Calu3 (cell line): ENCODE measurements at regions not wholly inside any gene's neighbourhood (a gene's known extent, or its start where the extent isn't known, plus 50 kb on each side); places are given as distances from the start of the nearest gene placed in this dataset.

Experiments used
- BruUV-seq: library from RNA; stranded (reverse); fragments of 400-500 nt; replicated peaks from 2 replicates; lab custom pipeline; 2021; lab: Mats Ljungman, UMichigan
- CTCF ChIA-PET: fragments of 300-600 bp; sonication (Branson Sonifier 250); formaldehyde crosslinking; loops from one replicate; lab custom pipeline; 2022; ENCODE audit warnings: antibody characterized with exemption; lab: Charles Lee
- DNase-seq: peaks from one replicate; pipeline ENCODE4 v3.0.0; 2022
- H3K27ac Mint-ChIP-seq: one replicate; pipeline ENCODE4 v1.8.0; 2022; ENCODE audit warnings: mixed read lengths; ENCODE audit not compliant: unreplicated experiment
- H3K27me3 Mint-ChIP-seq: one replicate; pipeline ENCODE4 v1.8.0; 2022; ENCODE audit warnings: mixed read lengths; ENCODE audit not compliant: unreplicated experiment
- H3K36me3 Mint-ChIP-seq: one replicate; pipeline ENCODE4 v1.8.0; 2022; ENCODE audit warnings: mild to moderate bottlenecking, moderate library complexity, mixed read lengths; ENCODE audit not compliant: insufficient read depth, unreplicated experiment
- H3K4me1 Mint-ChIP-seq: one replicate; pipeline ENCODE4 v1.8.0; 2022; ENCODE audit warnings: mild to moderate bottlenecking, low read depth, mixed read lengths; ENCODE audit not compliant: unreplicated experiment
- H3K4me3 Mint-ChIP-seq: one replicate; pipeline ENCODE4 v1.8.0; 2022; ENCODE audit warnings: mild to moderate bottlenecking, low read depth, moderate library complexity, mixed read lengths; ENCODE audit not compliant: unreplicated experiment
- H3K9me3 Mint-ChIP-seq: one replicate; pipeline ENCODE4 v1.8.0; 2022; ENCODE audit warnings: low read depth, mixed read lengths; ENCODE audit not compliant: unreplicated experiment
- intact Hi-C: fragments of 100-400 bp; cut with micrococcal nuclease; formaldehyde crosslinking; loops from one replicate; pipeline ENCODE4 v1.10.0; 2022; ENCODE audit not compliant: unreplicated experiment
- TF ChIP-seq, protein P1 (sequence below): fragments of 200-600 bp; IDR thresholded peaks from one replicate; pipeline ENCODE4 v1.8.0; 2022; ENCODE audit warnings: antibody characterized with exemption; ENCODE audit not compliant: unreplicated experiment

DNA sequence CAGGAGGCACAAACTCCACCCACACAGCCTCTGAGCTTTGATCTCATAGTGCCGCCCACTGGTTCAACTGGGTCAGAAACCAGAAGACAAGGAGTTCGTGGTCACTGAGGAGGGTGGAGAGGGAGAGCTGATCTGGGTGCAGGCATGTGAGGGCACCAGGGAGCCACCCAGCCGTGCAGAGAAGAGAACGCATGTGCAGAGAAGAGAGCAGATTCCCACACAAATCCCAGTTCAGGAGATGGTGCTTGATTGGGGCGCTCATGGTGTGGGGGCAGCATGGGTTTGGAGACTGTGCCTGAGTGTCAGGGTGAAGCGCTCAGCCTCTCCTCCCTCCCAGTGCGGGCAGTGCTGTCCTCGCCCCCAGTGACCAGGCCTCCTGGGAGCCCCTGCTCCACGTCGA lies 375.2 kb upstream of the MYT1L start:
- Mint-ChIP-seq H3K4me3 (no peak overlapping the region), H3K27ac (no peak overlapping the region), H3K4me1 (no peaks in the 10 kb centered on the region), H3K36me3 (no peaks in the 10 kb centered on the region), H3K27me3 (no peaks in the 10 kb centered on the region), H3K9me3 (no peaks in the 10 kb centered on the region)
- intact Hi-C loops, result no loop called here
- TF ChIP-seq, protein P1, sequence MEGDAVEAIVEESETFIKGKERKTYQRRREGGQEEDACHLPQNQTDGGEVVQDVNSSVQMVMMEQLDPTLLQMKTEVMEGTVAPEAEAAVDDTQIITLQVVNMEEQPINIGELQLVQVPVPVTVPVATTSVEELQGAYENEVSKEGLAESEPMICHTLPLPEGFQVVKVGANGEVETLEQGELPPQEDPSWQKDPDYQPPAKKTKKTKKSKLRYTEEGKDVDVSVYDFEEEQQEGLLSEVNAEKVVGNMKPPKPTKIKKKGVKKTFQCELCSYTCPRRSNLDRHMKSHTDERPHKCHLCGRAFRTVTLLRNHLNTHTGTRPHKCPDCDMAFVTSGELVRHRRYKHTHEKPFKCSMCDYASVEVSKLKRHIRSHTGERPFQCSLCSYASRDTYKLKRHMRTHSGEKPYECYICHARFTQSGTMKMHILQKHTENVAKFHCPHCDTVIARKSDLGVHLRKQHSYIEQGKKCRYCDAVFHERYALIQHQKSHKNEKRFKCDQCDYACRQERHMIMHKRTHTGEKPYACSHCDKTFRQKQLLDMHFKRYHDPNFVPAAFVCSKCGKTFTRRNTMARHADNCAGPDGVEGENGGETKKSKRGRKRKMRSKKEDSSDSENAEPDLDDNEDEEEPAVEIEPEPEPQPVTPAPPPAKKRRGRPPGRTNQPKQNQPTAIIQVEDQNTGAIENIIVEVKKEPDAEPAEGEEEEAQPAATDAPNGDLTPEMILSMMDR, result no peak
- DNase-seq, result no peak
- CTCF ChIA-PET, result no interaction called here
- no TSS peak for BruUV-seq

DNA sequence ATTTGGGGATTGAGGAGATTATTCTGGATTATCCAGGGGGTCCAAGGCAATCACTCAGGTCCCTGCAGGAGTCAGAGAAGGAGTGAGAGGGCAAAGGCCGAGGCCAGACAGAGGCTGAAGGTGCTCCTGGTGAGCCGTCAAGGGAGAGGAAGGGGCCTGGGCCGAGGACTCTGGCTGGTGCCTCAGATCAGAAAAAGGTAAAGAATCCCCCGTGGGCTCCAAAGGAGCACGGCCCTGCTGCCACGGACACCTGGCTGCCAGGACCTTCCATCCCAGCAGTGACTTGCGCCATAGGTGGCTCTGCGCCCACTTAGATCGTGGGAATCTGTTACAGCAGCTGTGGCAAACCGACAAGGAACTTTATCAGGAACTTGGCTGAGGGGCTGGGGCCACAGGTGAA lies 374.8 kb upstream of the MYT1L start:
- no peak overlapping the region for H3K27ac Mint-ChIP-seq
- no TSS peak for BruUV-seq
- intact Hi-C loops, result no loop called here
- no peaks in the 10 kb centered on the region for H3K9me3 Mint-ChIP-seq
- TF ChIP-seq, protein P1, result no peak
- H3K4me3 Mint-ChIP-seq, result no peak overlapping the region
- CTCF ChIA-PET, result no interaction called here
- no peaks in the 10 kb centered on the region for H3K36me3 Mint-ChIP-seq
- no peak for DNase-seq
- no peaks in the 10 kb centered on the region for H3K4me1 Mint-ChIP-seq
- H3K27me3 Mint-ChIP-seq, result no peaks in the 10 kb centered on the region

DNA sequence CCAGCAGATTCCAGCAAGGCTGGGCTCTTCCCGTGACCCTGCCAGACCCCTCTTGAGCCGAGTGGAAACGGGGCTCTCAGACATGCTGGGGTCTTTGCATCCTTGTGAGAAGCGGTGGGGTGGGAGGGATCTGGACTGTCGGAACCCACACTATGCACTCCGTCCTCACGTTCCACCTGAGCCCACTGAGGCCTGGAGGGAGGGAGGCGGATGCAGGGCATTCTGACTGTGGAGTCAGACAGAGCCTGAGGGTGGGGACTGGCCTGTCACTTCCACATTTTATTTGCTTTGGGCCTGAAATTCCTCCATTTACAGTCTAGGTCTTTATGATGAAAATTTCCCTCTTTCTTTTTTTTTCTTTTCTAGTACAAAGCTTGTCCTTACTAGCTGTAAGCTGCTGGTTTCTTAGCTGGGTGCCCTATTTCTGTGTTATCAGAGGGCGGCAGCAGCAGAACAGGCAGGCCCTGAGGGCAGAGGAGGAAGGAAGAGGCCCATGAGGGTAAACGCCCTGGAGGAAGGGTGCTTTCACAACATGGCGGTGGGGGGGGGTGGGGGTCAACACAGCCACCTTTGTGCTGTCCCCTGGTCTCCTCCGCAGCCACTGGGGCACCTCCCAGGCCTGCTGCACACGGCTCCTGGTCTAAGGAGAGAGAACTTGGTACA lies 373.5 kb upstream of the MYT1L start:
- Mint-ChIP-seq H3K27me3 (no peaks in the 10 kb centered on the region), H3K4me1 (no peaks in the 10 kb centered on the region), H3K4me3 (no peak overlapping the region), H3K27ac (no peak overlapping the region), H3K36me3 (no peaks in the 10 kb centered on the region), H3K9me3 (no peaks in the 10 kb centered on the region)
- intact Hi-C loops, result no loop called here
- TF ChIP-seq, protein P1, result no peak
- CTCF ChIA-PET, result no interaction called here
- no TSS peak for BruUV-seq
- no peak for DNase-seq

DNA sequence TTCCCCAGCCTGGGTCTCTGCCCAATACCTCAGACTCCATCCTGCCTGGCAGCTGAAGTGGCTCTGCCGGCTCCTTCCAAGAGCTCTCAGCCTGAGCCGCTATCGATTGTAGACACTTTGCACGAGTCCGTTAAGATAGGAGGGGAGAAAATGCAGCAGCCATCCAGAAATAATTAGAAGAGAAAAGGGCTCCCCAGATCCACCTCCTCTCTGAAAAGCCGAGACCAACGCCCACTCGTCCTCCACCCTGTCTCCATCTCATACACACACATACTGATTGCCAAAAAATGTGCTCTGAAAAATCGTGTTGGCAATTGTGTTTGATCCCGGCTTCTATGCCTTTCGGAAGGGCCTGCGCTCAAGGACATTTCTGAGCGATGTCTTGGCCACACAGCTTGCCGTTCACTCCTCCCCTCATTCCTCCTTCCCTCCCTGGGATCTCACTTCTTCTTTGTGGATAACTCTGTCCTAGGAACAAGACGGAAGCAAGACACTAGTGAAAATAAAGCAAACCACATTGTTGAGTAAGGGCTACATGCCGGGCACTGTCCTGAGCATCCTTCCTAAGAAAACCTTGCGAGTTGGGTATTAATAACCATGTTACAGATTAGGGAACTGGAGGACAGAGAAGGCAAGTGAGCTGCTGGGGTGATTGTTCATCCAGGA lies 372.8 kb upstream of the MYT1L start:
- Mint-ChIP-seq H3K36me3 (no peaks in the 10 kb centered on the region), H3K27ac (no peak overlapping the region), H3K4me1 (no peaks in the 10 kb centered on the region), H3K9me3 (no peaks in the 10 kb centered on the region), H3K4me3 (no peak overlapping the region), H3K27me3 (no peaks in the 10 kb centered on the region)
- no peak for DNase-seq
- intact Hi-C loops, result no loop called here
- BruUV-seq, result no TSS peak
- TF ChIP-seq, protein P1, result no peak
- CTCF ChIA-PET, result no interaction called here
